ENCODE measurements at regions not wholly inside any gene's neighbourhood (a gene's known extent, or its start where the extent isn't known, plus 50 kb on each side); places are given as distances from the start of the nearest gene placed in this dataset.

DNA sequence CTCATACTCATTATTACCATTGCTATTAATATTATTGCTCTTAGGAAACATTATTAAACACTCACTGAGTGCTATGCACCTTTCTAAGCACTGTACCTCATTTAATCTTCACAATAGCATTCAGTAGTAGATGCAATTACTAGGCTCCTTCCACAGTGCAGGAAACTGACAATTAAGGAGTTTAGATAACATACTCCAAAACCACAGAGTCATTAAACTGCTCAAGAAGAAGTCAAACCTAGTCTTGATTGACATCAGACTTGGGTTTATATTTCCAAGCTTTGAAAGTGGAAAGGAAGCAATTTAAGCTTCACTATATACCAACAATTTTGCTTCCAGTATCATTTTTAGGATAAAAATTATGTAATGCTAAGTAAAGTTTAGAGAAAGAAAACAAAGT lies 490.1 kb upstream of the ARRDC4 start:
- TF ChIP-seq CTCF (IDR thresholded peaks at IDR 0.05 in 2 of 3, conservative IDR thresholded peaks at IDR 0.05 in 1 of 3; ENCODE audit: insufficient read depth in 2 of 3, low read depth in 1 of 3, low read length in 3 of 3) (no peak), POLR2A (conservative IDR thresholded peaks at IDR 0.05) (no peak), ZZZ3 (IDR thresholded peaks at IDR 0.05) (no peak), RAD21 (CRISPR knock-in tag; conservative IDR thresholded peaks at IDR 0.05 in 1 of 2, IDR thresholded peaks at IDR 0.05 in 1 of 2) (no peak), EP300 (IDR thresholded peaks at IDR 0.05; ENCODE audit: low read length) (no peak), RNF2 (IDR thresholded peaks at IDR 0.05) (no peak), HDAC6 (IDR thresholded peaks at IDR 0.05; ENCODE audit: low read depth, low read length) (no peak), NCOA2 (IDR thresholded peaks at IDR 0.05; ENCODE audit: partially characterized antibody in 2 of 2) (no peak), U2AF2 (optimal IDR thresholded peaks at IDR 0.05; ENCODE audit: low read depth, low read length) (no peak), NR2C1 (IDR thresholded peaks at IDR 0.05) (no peak), NR2C1 (tag; IDR thresholded peaks at IDR 0.05) (no peak), ZNF197 (CRISPR knock-in tag; IDR thresholded peaks at IDR 0.05; ENCODE audit: low read depth) (no peak), ATF2 (CRISPR knock-in tag; IDR thresholded peaks at IDR 0.05) (no peak), HDAC2 (IDR thresholded peaks at IDR 0.05) (no peak), SREBF2 (CRISPR knock-in tag; IDR thresholded peaks at IDR 0.05) (no peak)

Measured in K562 (cell line).